ENCODE measurements at regions not wholly inside any gene's neighbourhood (a gene's known extent, or its start where the extent isn't known, plus 50 kb on each side); places are given as distances from the start of the nearest gene placed in this dataset.

DNA sequence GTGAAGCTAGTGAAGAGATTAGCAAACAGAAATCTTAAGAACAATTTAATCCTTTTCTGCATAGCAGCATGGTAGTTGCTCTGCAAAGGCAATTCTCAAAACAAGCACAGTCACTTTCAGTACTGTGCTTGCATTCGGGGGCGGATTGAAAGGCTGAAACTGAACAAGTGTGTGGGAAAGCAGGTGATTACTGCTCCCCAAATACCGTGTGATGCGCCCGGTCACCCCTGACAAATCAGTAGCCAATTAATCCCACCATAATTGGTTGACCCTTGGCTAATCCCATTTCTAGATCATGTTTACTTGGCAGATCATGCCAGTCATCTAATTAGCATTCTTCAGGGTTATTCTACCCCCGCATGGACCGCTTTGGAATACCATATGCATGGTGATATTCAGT lies 76.5 kb upstream of the ADRB1 start:
- no peak for DNase-seq

DNA sequence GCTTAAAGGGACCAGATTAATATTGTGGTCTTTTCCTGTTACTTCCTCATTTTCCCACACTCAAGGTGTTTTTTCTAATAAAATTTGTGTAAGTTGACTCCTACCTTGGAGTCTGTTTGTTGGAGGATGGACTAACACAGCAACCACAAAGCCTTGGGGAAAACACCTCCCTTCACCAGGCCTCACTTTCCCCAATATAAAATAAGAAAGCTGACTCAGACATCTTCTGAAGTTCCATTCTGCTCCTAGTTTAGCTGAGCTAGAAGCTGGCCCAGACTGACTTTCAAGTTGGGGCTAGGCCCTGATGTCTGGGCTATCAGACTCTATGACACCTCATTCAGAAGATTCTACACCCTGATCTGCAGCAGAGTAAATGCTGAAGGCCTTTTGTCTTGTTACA lies 73.0 kb upstream of the ADRB1 start:
- DNase-seq, result no peak

DNA sequence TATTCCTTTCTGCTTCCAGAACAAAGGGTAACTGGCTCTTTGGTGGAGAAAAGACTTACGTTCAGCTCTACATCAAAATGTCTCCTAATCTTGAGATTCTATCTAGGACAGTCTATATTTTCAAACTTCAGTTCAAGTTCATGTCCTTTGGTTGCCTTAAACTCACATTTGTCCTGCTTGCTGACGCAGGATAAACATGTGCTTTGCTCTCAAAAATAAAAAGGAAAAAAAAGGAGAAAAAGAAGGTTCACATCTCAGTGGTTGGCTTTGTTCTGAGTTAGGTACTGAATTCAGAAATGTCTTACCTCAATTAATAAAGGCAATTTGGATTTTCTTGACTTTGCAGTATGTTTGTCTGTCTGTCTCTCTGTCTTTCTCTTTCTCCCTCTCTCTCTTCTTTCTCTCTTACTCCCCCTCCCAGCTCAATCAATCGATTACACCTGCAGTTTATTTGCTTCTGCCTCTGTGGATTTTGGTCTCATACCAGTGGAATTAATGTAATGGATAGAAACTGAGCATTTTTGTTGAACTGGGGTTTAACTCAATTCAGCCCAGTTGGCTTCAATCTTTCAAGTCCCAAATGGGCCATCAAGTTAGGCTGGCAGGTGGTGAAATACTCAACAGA lies 72.2 kb upstream of the ADRB1 start:
- DNase-seq, result no peak

DNA sequence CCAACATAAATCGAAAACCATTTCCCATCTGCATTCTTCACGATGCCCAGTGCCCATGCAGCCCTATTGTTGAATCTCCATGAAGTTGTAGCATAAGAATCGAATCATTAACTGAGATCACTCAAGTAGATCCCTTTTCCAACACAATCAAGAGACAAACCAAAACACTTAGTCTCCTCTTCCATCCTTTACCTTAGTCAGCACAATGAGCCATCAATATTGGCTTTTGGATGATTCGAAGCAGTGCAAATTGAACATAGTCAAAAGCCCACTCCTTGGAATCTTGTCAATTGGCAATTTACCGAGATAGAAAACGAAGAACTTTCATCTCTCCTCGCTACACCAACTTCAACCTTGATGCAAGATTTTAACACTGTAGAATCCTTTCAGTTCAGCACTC lies 66.5 kb upstream of the ADRB1 start:
- no peak for DNase-seq

DNA sequence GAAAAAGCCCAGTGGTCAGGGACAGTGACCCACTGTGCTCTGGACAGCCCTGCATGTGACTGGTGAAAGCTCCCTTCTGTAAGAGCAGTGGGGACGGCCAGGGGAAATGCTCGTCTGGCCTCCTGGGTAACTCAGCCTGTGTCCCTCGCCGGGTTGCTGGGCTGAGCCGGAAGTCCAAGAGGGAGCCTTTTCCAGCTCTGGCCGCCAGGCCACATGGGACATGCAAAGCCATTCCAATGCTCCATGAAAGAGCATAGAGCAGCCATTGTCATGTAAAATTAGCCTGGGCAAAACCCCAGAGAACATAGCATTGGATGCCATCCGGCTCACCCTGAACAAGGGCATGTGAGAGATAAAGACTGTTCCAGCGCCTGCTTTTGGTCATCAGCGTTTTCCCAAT lies 64.9 kb upstream of the ADRB1 start:
- DNase-seq, result no peak

DNA sequence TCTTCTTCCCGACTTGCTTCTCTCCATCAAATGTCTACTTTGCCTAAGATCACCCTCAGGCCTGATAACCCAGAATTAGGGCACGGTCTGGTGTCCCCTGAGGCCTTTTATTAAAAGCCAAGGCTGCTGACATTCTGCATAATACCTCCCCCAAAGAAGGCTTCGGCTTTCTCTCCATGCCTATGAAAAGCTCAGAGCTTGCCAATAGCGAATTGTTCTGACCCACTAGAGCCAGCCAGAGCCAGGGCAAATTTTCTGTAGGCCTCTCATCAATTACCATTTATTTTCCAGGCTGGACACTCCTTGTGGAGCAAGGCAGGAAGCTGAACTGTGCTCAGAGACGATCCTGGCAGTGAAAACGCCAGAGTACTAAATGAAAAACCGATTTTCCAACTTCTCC lies 64.3 kb upstream of the ADRB1 start:
- DNase-seq, result no peak

DNA sequence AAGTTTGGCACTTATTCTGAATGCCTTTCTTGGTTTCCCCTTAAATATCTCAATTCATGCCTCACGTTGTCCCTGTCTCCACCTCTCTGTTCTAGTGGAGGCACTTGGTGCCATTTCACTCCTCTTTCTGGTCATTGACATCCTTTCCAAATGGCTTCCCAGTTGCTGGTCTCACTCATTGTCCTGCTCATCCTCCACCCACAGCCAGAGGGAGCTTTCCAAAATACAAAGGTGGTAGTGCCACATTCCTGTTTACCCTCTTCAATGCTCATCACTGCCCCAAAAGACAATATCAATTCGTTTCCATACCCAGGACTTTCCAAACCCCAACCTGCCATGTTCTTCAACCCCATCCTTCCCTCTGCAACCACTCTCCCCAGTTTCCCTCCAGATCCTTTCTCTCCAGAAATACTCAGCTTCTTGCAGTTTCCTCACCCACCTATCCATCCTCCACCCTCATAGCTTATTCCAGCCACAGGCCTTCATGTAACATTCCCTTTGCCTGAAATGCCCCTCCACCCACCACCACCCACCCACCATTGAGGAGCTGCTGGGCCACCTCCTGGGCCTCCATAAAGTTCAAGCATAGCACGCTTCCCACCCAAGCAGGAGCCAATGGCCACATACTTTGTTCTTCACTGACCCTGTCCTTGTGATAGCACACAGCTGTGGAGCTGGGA lies 63.1 kb upstream of the ADRB1 start:
- no peak for DNase-seq

DNA sequence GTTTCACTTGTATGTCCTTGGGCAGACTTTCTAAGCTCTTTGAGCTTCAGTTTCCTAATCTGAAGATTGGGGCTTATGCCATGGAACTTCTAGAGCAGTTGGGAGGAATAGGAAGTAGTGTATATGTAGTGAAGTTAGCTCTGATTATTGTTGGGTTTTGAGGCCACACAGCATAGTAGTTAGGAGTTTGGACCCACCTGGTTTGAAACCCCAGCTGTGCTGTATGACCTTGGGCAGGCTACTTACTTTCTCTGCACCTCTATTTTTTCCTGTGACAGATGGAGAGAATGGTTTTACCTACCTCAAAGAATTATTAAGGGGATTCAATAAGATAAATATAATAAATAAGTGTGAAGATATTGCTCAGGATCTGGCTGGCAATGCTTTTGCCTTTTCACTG lies 61.4 kb upstream of the ADRB1 start:
- DNase-seq, result no peak

DNA sequence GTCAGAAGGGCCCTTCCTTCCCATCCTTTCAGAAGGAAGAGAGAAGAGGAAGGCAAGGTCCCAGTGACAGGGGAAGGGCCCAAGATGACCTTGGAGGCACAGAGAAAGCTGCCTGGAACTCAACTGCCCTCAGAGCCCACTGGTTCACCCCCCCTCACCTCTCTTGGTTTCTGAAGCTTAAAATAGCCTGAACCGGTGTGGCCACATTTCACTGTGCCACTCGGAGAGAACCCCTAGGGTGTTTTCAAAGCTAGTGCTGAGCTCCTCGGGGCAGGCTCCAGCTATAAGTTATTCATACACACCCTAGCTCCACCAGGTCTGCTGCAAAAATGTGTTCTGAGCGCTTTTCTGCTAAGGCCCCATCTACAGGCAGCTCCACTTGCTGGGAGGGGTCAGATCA lies 60.9 kb upstream of the ADRB1 start:
- DNase-seq, result no peak

DNA sequence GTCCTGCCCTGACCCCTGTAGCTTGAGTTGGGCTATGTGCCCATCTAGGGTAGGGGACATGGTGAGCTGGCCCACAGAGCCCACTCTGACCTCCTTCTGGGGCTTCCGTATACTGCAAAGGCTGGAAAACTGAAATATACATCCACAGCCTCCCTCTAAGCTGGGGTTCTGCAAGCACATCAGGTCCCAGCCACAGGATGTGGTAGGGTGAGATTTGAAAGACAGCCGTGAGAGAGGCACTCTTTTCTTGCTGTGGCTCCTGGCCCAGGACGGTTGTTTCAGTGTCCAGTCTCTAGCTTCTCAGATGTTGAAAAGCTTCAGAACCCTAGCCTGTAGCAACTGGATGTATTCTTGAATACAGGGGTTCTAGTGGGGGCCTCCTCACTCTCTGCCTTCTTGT lies 60.1 kb upstream of the ADRB1 start:
- DNase-seq, result no peak

DNA sequence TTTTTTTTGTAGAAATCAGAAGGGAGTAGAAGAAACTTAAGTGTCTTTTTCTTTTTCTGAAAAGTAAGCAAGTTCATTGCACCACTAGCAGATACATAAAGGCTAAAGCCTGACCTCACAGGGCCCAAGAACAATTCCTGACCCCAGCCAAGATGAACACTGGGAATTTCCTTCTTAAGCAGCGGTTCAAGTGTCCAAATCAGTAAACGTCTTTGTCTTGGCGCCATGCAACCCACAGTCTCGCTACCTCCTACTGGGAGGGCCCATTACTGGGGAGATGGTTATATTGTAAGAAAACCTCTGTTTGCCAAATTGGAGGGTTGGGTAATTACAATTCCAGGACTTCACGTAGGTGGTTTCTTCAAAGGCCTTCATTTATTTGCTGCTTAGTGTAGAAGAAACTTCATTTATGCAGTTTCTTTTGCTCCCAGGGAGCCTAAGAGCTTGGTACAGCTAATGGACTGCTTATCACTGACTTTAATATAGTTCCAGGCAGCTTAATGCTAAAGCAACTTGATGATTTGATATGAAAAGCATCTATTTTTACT lies 58.3 kb upstream of the ADRB1 start:
- DNase-seq, result no peak

DNA sequence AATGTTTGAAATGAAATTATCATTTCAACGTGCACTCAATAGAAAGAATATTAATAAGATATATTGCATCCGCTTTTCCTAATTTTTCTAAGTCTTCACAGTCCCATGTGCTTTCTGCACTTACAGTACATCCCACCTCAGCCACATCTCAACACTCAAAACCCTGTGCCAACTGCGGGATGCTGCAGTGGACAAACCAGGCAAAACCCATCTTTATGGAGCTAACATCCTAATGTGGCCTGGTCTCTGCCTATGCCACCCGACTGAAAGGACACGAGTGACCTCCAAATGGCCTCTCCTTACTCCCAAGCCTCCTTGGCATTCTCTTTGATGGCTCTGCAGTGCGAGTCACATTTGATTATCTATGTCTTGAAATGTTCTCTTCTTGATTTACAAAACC lies 57.4 kb upstream of the ADRB1 start:
- no peak for DNase-seq

DNA sequence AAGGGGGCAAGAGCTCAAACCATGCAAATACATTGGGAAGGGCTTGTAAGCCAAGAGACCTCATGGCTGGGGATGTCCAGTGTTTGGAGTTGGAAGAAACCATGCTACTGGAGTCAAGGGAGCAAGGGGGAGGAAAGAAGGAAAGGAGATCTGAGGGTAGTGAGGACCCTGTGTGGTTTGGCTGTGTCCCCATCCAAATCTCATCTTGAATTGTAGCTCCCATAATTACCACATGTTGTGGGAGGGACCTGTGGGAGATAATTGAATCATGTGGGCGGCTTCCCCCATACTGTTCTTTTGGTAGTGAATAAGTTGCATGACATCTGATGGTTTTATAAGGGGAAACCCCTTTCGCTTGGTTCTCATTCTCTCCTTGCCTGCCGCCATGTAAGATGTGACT lies 56.5 kb upstream of the ADRB1 start:
- no peak for DNase-seq

DNA sequence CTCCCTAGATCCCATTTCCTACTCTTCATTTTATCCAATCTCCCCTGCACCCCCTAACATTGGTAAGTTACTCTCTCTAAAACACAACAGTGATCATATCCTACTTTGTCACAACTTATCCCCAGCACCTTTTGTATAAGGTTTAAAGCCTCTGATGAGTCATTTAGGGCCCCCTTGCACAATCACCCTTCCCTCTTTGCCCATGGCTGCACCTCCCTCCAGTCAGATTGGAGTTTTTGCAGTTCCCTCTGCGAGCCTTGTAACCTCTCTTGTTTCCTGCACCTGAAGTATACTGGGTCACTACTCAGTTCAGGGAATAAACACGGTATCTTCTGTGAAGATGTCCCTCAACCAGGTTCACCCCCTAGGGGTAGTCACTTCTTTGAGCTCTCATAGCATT lies 55.9 kb upstream of the ADRB1 start:
- no peak for DNase-seq

DNA sequence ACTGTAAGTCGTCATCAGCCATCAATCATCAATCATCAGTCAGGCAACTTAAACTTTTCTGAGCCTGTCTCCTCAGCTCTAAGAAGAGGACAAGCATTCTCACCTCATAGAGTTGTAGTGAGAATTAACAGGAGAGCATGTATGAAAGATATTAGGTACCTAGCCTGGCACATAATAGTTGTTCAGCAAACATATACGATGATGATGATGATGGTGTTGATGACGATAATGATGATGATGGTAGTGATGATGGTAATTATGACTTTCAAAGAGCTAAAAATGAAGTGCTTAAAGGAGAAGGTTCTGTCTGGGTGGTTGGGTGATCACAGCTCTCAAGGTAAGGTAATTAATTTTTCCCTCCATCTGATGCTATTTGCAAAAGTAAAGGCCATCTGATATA lies 55.1 kb upstream of the ADRB1 start:
- DNase-seq, result no peak

DNA sequence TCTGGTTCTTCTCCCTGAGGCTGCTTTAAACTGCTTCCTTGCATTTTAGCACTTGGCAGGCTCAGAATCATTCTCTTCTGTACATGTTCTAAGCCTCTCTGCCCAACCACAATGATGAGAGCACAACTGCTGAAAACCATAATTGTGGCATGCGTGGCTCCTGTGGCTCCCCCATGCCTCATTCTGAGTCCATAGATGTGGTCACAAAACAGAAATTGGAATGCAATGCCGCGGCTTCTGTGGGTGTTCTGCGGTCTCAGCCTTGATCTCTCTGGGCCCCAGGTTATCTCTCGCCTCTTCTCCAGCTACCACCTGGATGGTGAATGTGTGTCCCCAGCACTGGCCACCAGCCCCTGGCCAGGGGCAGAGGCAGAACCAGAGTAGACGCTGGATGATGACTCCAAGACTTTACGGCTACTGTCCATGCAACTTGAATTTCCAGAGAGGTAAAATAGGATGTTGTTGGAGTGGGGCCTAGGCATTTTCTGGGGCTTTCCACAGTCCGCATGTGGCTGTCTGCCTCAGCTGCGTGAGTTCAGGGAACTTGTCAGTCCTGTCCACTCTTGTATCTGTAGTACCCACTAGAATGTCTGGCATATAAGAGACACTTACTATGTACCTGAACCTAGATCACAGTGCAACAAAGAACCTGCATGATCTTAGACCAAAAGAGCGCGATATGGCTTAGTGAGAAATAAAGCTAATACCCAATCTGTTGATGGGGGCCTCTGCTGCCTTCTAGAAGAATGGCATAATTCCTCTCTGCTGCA lies 52.4 kb upstream of the ADRB1 start:
- DNase-seq, result no peak

DNA sequence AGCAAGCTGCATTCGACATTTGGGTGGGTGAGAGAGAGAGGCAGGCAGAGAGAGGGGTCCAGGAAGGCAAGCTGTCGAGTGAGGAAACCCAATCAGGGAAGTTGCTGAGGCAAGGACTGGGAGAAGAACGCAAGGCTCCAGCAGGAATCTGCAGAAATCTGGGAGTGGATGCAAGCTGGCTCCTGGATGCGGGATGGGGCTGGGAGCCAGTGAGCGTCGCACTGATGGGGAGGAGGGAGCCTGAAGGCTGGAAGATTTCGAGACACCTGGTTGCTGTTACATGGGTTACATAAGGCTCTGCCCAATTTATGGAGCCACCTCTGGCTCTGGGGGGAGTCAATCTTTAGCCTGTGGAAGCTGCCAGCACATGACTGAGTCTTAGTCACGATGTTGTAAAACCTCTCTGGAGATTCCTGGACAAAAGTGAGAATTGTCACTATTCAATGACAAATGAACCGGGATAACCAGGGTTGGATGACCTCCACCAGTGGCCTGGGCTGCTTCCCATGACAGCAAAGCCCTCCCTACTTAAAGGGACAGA lies 51.1 kb upstream of the ADRB1 start:
- DNase-seq, result peak; percentile 6 to 45 (median 38)

DNA sequence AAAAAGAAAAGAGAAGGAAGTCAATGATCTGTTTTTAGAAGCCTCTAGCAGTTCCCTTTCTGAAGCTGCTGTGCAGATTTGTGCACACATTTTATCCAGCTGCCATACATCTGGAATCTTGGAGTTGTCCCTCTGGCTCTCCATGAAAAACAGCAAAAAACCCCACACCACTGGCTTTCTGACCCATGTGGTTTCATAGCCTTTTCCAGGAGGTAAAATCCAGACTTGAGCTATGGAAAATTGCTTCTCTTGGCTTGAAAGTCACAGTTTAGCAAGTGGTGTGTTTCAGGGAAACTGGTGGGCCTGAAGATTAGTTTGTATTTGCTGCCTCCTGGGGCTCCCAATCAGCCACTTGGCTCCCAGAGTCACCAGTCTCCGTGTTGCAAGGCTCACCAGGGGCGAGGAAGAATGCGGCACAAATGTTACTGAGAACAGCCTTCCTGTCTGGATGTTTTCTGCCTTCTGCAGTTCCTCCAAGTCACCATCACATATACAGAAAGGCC lies 50.1 kb upstream of the ADRB1 start:
- peak; percentile 52 to 80 (median 68) for DNase-seq
